Thoracic aorta (tissue), 2 donors: ENCODE measurements at regions not wholly inside any gene's neighbourhood (a gene's known extent, or its start where the extent isn't known, plus 50 kb on each side); places are given as distances from the start of the nearest gene placed in this dataset.

Source experiments
- ATAC-seq: fragments of 150-250 bp; one replicate; pipeline ENCODE4 v1.8.0; 2017; ENCODE audit warnings: low read depth; ENCODE audit not compliant: insufficient number of reproducible peaks, low FRiP score
- DNase-seq: peaks from one replicate; pipeline ENCODE4 v3.0.0-alpha.2; 2020; ENCODE audit warnings: low spot score
- H3K27ac ChIP-seq, 2 donors: fragments of 200-600 bp; sonication (generic); 1 replicate in 1 of 2; 2 replicates in 1 of 2; pipeline ENCODE4 v1.5.1; 2016; ENCODE audit warnings: mild to moderate bottlenecking in 2 of 2, moderate library complexity in 2 of 2
- H3K27me3 ChIP-seq: fragments of 200-600 bp; sonication (generic); replicated peaks from 2 replicates; pipeline ENCODE4 v1.6.0; 2016; ENCODE audit warnings: mild to moderate bottlenecking; ENCODE audit not compliant: insufficient read depth
- H3K36me3 ChIP-seq: fragments of 200-600 bp; sonication (generic); one replicate; pipeline ENCODE4 v1.5.1; 2016
- H3K4me1 ChIP-seq, 2 donors: fragments of 200-600 bp; sonication (generic); 1 replicate in 1 of 2; 2 replicates in 1 of 2; pipeline versions ENCODE4 v1.5.1 to v1.6.0; 2016; ENCODE audit warnings: low read depth in 2 of 2, mild to moderate bottlenecking in 1 of 2; ENCODE audit not compliant: control insufficient read depth in 1 of 2
- H3K4me3 ChIP-seq: fragments of 200-600 bp; sonication (generic); 2 replicates; pipeline ENCODE4 v1.5.1; 2016; ENCODE audit warnings: mild to moderate bottlenecking
- H3K9me3 ChIP-seq: fragments of 200-600 bp; sonication (generic); 2 replicates; pipeline ENCODE4 v1.5.1; 2016
- CTCF ChIP-seq: fragments of 200-600 bp; sonication (generic); IDR thresholded peaks from one replicate; pipeline ENCODE4 v1.5.1; 2019; ENCODE audit warnings: antibody characterized with exemption

- Histone ChIP-seq H3K9me3 (no peaks in the 10 kb centered on the region), H3K4me3 (no peak overlapping the region), H3K36me3 (no peaks in the 10 kb centered on the region), H3K27ac (no peak overlapping the region), H3K4me1 (no peaks in the 10 kb centered on the region), H3K27me3 (no peaks in the 10 kb centered on the region)
- no peak for TF ChIP-seq CTCF
- DNase-seq (no peak), ATAC-seq (no peak)
Observed at GRCh38 chr17:70961341-70961740, 792.0 kb downstream of the KCNJ2 start.

- TF ChIP-seq CTCF, result no peak
- no peak for ATAC-seq
Observed at GRCh38 chr17:70968302-70968701, 799.0 kb downstream of the KCNJ2 start.

GRCh38 chr17:70969521-70970034 is 800.2 kb downstream of the KCNJ2 start:
- no peak for DNase-seq
- H3K9me3 ChIP-seq, result no peaks in the 10 kb centered on the region
- TF ChIP-seq CTCF, result no peak
- no peaks in the 10 kb centered on the region for H3K27me3 ChIP-seq
- no peaks in the 10 kb centered on the region for H3K4me1 ChIP-seq
- H3K36me3 ChIP-seq, result no peaks in the 10 kb centered on the region
- H3K27ac ChIP-seq, result no peak overlapping the region
- ATAC-seq, result no peak
- H3K4me3 ChIP-seq, result no peak overlapping the region

More at GRCh38 chr17:70968302-70968701, 799.0 kb downstream of the KCNJ2 start:
- Histone ChIP-seq H3K27me3 (no peaks in the 10 kb centered on the region), H3K36me3 (no peaks in the 10 kb centered on the region), H3K4me3 (no peak overlapping the region), H3K9me3 (no peaks in the 10 kb centered on the region), H3K27ac (no peak overlapping the region), H3K4me1 (no peaks in the 10 kb centered on the region)
- no peak for DNase-seq

GRCh38 chr17:70976447-70976846 is 807.1 kb downstream of the KCNJ2 start:
- TF ChIP-seq CTCF, result no peak
- ATAC-seq (no peak), DNase-seq (no peak)
- H3K27me3 ChIP-seq, result no peaks in the 10 kb centered on the region
- H3K9me3 ChIP-seq, result no peaks in the 10 kb centered on the region
- H3K27ac ChIP-seq, result no peak overlapping the region
- H3K4me3 ChIP-seq, result no peak overlapping the region
- H3K36me3 ChIP-seq, result no peaks in the 10 kb centered on the region
- H3K4me1 ChIP-seq, result no peaks in the 10 kb centered on the region

- Histone ChIP-seq H3K4me3 (no peak overlapping the region), H3K36me3 (no peaks in the 10 kb centered on the region), H3K4me1 (no peaks in the 10 kb centered on the region), H3K9me3 (no peaks in the 10 kb centered on the region), H3K27ac (no peak overlapping the region), H3K27me3 (no peaks in the 10 kb centered on the region)
- ATAC-seq, result no peak
- no peak for DNase-seq
- no peak for TF ChIP-seq CTCF
Observed at GRCh38 chr17:70984873-70985272, 815.5 kb downstream of the KCNJ2 start.
